Activated CD8-positive, alpha-beta memory T cell treated with anti-CD3 and anti-CD28 coated beads, Interleukin-2, amount 50 U/mL, for 24 hours (primary cell): ENCODE measurements at regions not wholly inside any gene's neighbourhood (a gene's known extent, or its start where the extent isn't known, plus 50 kb on each side); places are given as distances from the start of the nearest gene placed in this dataset.
A peak's percentile ranks its signal among the peaks of the same experiment; 100 is the strongest.
"Not testable (repeated sequence)": the region's sequence is repeated elsewhere in the genome, so short reads cannot be mapped to it uniquely, and the experiment has no call there.

Experiments used
- DNase-seq: peaks from one replicate; pipeline ENCODE4 v3.0.0-alpha.2; 2020; ENCODE audit errors: extremely low read depth

- DNase-seq = peak; percentile 77
Observed at GRCh38 chr14:106044949-106045596, 518.7 kb downstream of the TMEM121 start.

- DNase-seq = no peak
Observed at GRCh38 chr14:106051796-106052195, 525.4 kb downstream of the TMEM121 start.

GRCh38 chr14:106055289-106055688, 528.9 kb downstream of the TMEM121 start:
- no peak for DNase-seq

- DNase-seq = no peak
Observed at GRCh38 chr14:106058342-106058741, 532.0 kb downstream of the TMEM121 start.

GRCh38 chr14:106060276-106060975, 534.0 kb downstream of the TMEM121 start:
- DNase-seq = no peak

GRCh38 chr14:106061877-106062500, 535.6 kb downstream of the TMEM121 start:
- DNase-seq = peak; percentile 53

GRCh38 chr14:106062502-106063272, 536.3 kb downstream of the TMEM121 start:
- no peak for DNase-seq

GRCh38 chr14:106067935-106068334, 541.6 kb downstream of the TMEM121 start:
- no peak for DNase-seq

GRCh38 chr14:106069804-106070625, 543.6 kb downstream of the TMEM121 start:
- DNase-seq = no peak

- no peak for DNase-seq
Observed at GRCh38 chr14:106080922-106081321, 554.5 kb downstream of the TMEM121 start.

GRCh38 chr14:106081721-106082120, 555.3 kb downstream of the TMEM121 start:
- not testable (repeated sequence) for DNase-seq

- DNase-seq = no peak
Observed at GRCh38 chr14:106083082-106083481, 556.7 kb downstream of the TMEM121 start.

- DNase-seq = no peak
Observed at GRCh38 chr14:106087837-106088236, 561.5 kb downstream of the TMEM121 start.

- not testable (repeated sequence) for DNase-seq
Observed at GRCh38 chr14:106088860-106089259, 562.5 kb downstream of the TMEM121 start.

- DNase-seq = peak; percentile 32
Observed at GRCh38 chr14:106094654-106095189, 568.3 kb downstream of the TMEM121 start.

- DNase-seq = no peak
Observed at GRCh38 chr14:106107703-106108102, 581.3 kb downstream of the TMEM121 start.

- DNase-seq = no peak
Observed at GRCh38 chr14:106109337-106109736, 583.0 kb downstream of the TMEM121 start.

- DNase-seq = no peak
Observed at GRCh38 chr14:106115401-106115800, 589.0 kb downstream of the TMEM121 start.

GRCh38 chr14:106116339-106116930, 590.1 kb downstream of the TMEM121 start:
- not testable (repeated sequence) for DNase-seq

- no peak for DNase-seq
Observed at GRCh38 chr14:106120101-106120500, 593.7 kb downstream of the TMEM121 start.

GRCh38 chr14:106129274-106129673, 602.9 kb downstream of the TMEM121 start:
- no peak for DNase-seq
